HEK293T (cell line): ENCODE measurements at regions not wholly inside any gene's neighbourhood (a gene's known extent, or its start where the extent isn't known, plus 50 kb on each side); places are given as distances from the start of the nearest gene placed in this dataset.

Experiments
- ARNT ChIP-seq: fragments of 450-650 bp; IDR thresholded peaks from 2 replicates; pipeline ENCODE4 v1.6.1; 2017; ENCODE audit warnings: mild to moderate bottlenecking
- CTBP1 ChIP-seq: fragments of 450-650 bp; IDR thresholded peaks from 2 replicates; pipeline ENCODE4 v1.6.1; 2016; ENCODE audit warnings: borderline replicate concordance
- FOXA1 ChIP-seq: fragments of 450-650 bp; IDR thresholded peaks from 2 replicates; pipeline ENCODE4 v1.6.1; 2016; ENCODE audit warnings: mild to moderate bottlenecking
- FOXK2 ChIP-seq: fragments of 450-650 bp; IDR thresholded peaks from 2 replicates; pipeline ENCODE4 v1.6.1; 2016; ENCODE audit warnings: mild to moderate bottlenecking
- SUZ12 ChIP-seq: fragments of 450-650 bp; IDR thresholded peaks from 2 replicates; pipeline ENCODE4 v1.6.1; 2016; ENCODE audit warnings: mild to moderate bottlenecking

- TF ChIP-seq CTBP1 (no peak), FOXK2 (no peak), FOXA1 (no peak), SUZ12 (no peak), ARNT (no peak)
Measured at GRCh38 chr14:54220704-54221431, 175.9 kb upstream of the CDKN3 start.
